ENCODE measurements at regions not wholly inside any gene's neighbourhood (a gene's known extent, or its start where the extent isn't known, plus 50 kb on each side); places are given as distances from the start of the nearest gene placed in this dataset.
A peak's percentile ranks its signal among the peaks of the same experiment; 100 is the strongest.

DNA sequence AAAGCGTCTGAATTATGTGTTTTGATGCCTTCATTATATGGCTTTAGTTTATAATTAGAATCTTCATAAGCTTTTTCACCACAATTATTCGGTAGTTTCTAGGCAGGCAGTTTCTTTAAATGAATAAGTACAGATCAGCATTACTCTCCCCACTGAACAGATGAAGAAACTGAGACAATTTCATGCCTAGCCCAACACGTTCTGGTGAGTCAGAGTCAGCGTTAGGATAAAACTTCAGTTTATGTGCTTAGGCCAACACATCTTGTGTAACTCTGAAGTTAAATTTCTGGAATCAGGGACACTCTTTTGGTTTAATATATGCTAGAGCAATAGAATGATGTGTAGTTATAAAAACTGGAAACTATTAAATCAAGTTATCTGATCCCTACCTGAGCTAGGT, 186.7 kb upstream of the ELL2 start:
- H3K27ac ChIP-seq (ENCODE audit: low read depth in 2 of 2, low read length in 2 of 2), result no peak overlapping the region
- intact Hi-C loops (cut with DNase I), result no loop called here
- no peak overlapping the region for H3K4me3 ChIP-seq (ENCODE audit: low read length in 3 of 3)
- H3K9ac ChIP-seq (ENCODE audit: low read length in 3 of 3), result no peak overlapping the region
- no peaks in the 10 kb centered on the region for H3K27me3 ChIP-seq (ENCODE audit: control insufficient read depth, insufficient read depth, low read length)
- FAIRE-seq, result no peak
- TF ChIP-seq, protein P1, sequence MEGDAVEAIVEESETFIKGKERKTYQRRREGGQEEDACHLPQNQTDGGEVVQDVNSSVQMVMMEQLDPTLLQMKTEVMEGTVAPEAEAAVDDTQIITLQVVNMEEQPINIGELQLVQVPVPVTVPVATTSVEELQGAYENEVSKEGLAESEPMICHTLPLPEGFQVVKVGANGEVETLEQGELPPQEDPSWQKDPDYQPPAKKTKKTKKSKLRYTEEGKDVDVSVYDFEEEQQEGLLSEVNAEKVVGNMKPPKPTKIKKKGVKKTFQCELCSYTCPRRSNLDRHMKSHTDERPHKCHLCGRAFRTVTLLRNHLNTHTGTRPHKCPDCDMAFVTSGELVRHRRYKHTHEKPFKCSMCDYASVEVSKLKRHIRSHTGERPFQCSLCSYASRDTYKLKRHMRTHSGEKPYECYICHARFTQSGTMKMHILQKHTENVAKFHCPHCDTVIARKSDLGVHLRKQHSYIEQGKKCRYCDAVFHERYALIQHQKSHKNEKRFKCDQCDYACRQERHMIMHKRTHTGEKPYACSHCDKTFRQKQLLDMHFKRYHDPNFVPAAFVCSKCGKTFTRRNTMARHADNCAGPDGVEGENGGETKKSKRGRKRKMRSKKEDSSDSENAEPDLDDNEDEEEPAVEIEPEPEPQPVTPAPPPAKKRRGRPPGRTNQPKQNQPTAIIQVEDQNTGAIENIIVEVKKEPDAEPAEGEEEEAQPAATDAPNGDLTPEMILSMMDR (IDR thresholded peaks at IDR 0.05; ENCODE audit: borderline replicate concordance, extremely low read depth, insufficient read depth), result no peak
- H3K4me1 ChIP-seq (ENCODE audit: control insufficient read depth in 2 of 3, insufficient read depth in 2 of 3, low read depth in 1 of 3, low read length in 3 of 3), result no peaks in the 10 kb centered on the region
- H3K36me3 ChIP-seq (ENCODE audit: control insufficient read depth in 2 of 3, insufficient read depth in 3 of 3, low read length in 3 of 3), result no peaks in the 10 kb centered on the region
- DNase-seq, result no peak
- no peaks in the 10 kb centered on the region for H3K9me3 ChIP-seq (ENCODE audit: control insufficient read depth in 2 of 3, insufficient read depth in 1 of 3, low read length in 3 of 3)

DNA sequence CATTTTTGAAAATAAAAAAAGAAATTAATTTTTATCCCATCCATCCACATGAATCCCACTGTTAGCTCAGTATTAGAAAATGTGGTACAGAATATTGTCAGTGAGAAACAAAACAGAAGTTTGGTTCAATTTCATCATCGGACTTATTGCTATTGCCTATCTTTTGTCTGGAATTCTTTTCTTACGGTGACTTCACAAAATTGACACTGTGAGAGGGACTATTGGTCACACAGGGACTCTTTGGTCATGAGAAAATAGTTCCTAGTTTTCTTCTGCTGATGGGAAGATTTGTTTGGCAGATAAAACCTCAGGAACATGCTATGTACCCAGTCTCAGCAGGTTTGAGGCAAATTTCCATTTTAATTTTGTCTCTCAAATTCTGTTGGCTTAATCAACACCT, 186.2 kb upstream of the ELL2 start:
- TF ChIP-seq, protein P1 (IDR thresholded peaks at IDR 0.05; ENCODE audit: borderline replicate concordance, extremely low read depth, insufficient read depth), result no peak
- Histone ChIP-seq H3K27ac (ENCODE audit: low read depth in 2 of 2, low read length in 2 of 2) (no peak overlapping the region), H3K9ac (ENCODE audit: low read length in 3 of 3) (no peak overlapping the region), H3K36me3 (ENCODE audit: control insufficient read depth in 2 of 3, insufficient read depth in 3 of 3, low read length in 3 of 3) (no peaks in the 10 kb centered on the region), H3K9me3 (ENCODE audit: control insufficient read depth in 2 of 3, insufficient read depth in 1 of 3, low read length in 3 of 3) (no peaks in the 10 kb centered on the region), H3K27me3 (ENCODE audit: control insufficient read depth, insufficient read depth, low read length) (no peaks in the 10 kb centered on the region), H3K4me3 (ENCODE audit: low read length in 3 of 3) (no peak overlapping the region), H3K4me1 (ENCODE audit: control insufficient read depth in 2 of 3, insufficient read depth in 2 of 3, low read depth in 1 of 3, low read length in 3 of 3) (no peaks in the 10 kb centered on the region)
- intact Hi-C loops (cut with DNase I), result no loop called here
- FAIRE-seq (no peak), DNase-seq (no peak)

DNA sequence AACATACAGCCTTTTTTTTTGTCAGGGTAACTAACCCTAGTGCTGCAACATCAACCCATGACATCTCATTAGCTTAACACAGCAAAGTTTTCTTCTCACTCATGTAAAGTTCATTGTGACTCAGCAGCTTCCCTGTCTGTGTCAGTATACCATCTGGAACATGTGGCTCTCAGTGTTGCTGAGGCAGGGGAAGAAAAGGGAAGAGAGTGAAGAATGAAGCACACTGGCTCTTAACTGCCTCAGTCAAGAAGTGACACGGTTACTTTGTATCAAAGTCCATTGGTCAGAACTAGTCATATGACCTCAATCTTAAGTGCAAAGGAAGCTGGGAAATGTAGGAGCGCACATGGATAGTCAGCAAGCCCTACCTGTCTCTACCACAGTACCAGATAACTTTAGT, 185.0 kb upstream of the ELL2 start:
- Histone ChIP-seq H3K36me3 (ENCODE audit: control insufficient read depth in 2 of 3, insufficient read depth in 3 of 3, low read length in 3 of 3) (no peaks in the 10 kb centered on the region), H3K9ac (ENCODE audit: low read length in 3 of 3) (no peak overlapping the region), H3K9me3 (ENCODE audit: control insufficient read depth in 2 of 3, insufficient read depth in 1 of 3, low read length in 3 of 3) (no peaks in the 10 kb centered on the region), H3K27me3 (ENCODE audit: control insufficient read depth, insufficient read depth, low read length) (no peaks in the 10 kb centered on the region), H3K4me1 (ENCODE audit: control insufficient read depth in 2 of 3, insufficient read depth in 2 of 3, low read depth in 1 of 3, low read length in 3 of 3) (no peaks in the 10 kb centered on the region), H3K27ac (ENCODE audit: low read depth in 2 of 2, low read length in 2 of 2) (no peak overlapping the region), H3K4me3 (ENCODE audit: low read length in 3 of 3) (no peak overlapping the region)
- intact Hi-C loops (cut with DNase I), result no loop called here
- DNase-seq (peak in 2 of 5 donors; percentile 13 to 50), FAIRE-seq (no peak)
- TF ChIP-seq, protein P1 (IDR thresholded peaks at IDR 0.05; ENCODE audit: borderline replicate concordance, extremely low read depth, insufficient read depth), result no peak

DNA sequence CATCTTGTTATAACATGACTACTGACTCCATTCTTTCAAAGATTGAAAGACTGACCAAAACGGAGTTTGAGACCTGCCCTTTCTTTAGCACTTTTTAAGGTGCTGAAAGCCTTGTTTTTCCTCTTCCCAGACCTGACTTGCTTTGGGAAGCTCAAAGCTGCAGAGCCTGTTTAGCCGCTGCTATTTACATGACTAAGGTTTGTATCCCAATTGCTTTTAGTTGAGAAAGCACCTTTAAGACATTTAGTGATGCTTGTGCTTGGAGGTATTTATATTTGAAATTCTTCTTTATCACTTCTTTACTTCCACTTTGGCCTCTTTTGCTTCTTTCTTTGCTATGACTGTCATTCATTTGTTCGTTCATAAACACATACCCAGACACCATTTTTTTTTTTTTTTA, 182.6 kb upstream of the ELL2 start:
- Histone ChIP-seq H3K9me3 (ENCODE audit: control insufficient read depth in 2 of 3, insufficient read depth in 1 of 3, low read length in 3 of 3) (no peaks in the 10 kb centered on the region), H3K9ac (ENCODE audit: low read length in 3 of 3) (no peak overlapping the region), H3K4me3 (ENCODE audit: low read length in 3 of 3) (no peak overlapping the region), H3K27ac (ENCODE audit: low read depth in 2 of 2, low read length in 2 of 2) (no peak overlapping the region), H3K36me3 (ENCODE audit: control insufficient read depth in 2 of 3, insufficient read depth in 3 of 3, low read length in 3 of 3) (no peaks in the 10 kb centered on the region), H3K4me1 (ENCODE audit: control insufficient read depth in 2 of 3, insufficient read depth in 2 of 3, low read depth in 1 of 3, low read length in 3 of 3) (no peaks in the 10 kb centered on the region), H3K27me3 (ENCODE audit: control insufficient read depth, insufficient read depth, low read length) (no peaks in the 10 kb centered on the region)
- DNase-seq (peak in 3 of 5 donors; percentile 20 to 24 (median 21)), FAIRE-seq (no peak)
- intact Hi-C loops (cut with DNase I), result no loop called here
- TF ChIP-seq, protein P1 (IDR thresholded peaks at IDR 0.05; ENCODE audit: borderline replicate concordance, extremely low read depth, insufficient read depth), result no peak
